Caki2 (cell line): ENCODE measurements at regions not wholly inside any gene's neighbourhood (a gene's known extent, or its start where the extent isn't known, plus 50 kb on each side); places are given as distances from the start of the nearest gene placed in this dataset.
"Not testable (repeated sequence)": the region's sequence is repeated elsewhere in the genome, so short reads cannot be mapped to it uniquely, and the experiment has no call there.

ENCODE experiments used
- DNase-seq: peaks from one replicate; pipeline ENCODE4 v3.0.0-alpha.2; 2015; ENCODE audit warnings: low read depth
- in situ Hi-C: cut with HindIII; loops from 2 replicates; pipeline ENCODE4 v1.10.0; 2016; ENCODE audit warnings: low sequenced_read_pairs, low pct_unique_long_range_greater_than_20kb, mixed read lengths

- DNase-seq: no peak
- in situ Hi-C loops: no loop called here
Observed at GRCh38 chr17:70934835-70935234, 765.5 kb downstream of the KCNJ2 start.

- no peak for DNase-seq
- in situ Hi-C loops: no loop called here
Observed at GRCh38 chr17:70936724-70937123, 767.4 kb downstream of the KCNJ2 start.

- in situ Hi-C loops: no loop called here
- DNase-seq: no peak
Observed at GRCh38 chr17:70938336-70938735, 769.0 kb downstream of the KCNJ2 start.

GRCh38 chr17:70945386-70945785, 776.1 kb downstream of the KCNJ2 start:
- no peak for DNase-seq
- in situ Hi-C loops: no loop called here

GRCh38 chr17:70947215-70947614, 777.9 kb downstream of the KCNJ2 start:
- DNase-seq: no peak
- in situ Hi-C loops: no loop called here

GRCh38 chr17:70947636-70948565, 778.6 kb downstream of the KCNJ2 start:
- no peak for DNase-seq
- in situ Hi-C loops: no loop called here

- DNase-seq, in situ Hi-C loops: not testable (repeated sequence)
Observed at GRCh38 chr17:70953140-70953539, 783.8 kb downstream of the KCNJ2 start.

- DNase-seq: no peak
- in situ Hi-C loops: no loop called here
Observed at GRCh38 chr17:70955441-70955840, 786.1 kb downstream of the KCNJ2 start.

GRCh38 chr17:70956726-70957125, 787.4 kb downstream of the KCNJ2 start:
- DNase-seq: no peak
- in situ Hi-C loops: no loop called here

- in situ Hi-C loops: no loop called here
- no peak for DNase-seq
Observed at GRCh38 chr17:70961341-70961740, 792.0 kb downstream of the KCNJ2 start.

GRCh38 chr17:70968302-70968701, 799.0 kb downstream of the KCNJ2 start:
- in situ Hi-C loops: no loop called here

GRCh38 chr17:70969521-70970034, 800.2 kb downstream of the KCNJ2 start:
- in situ Hi-C loops: no loop called here

More at GRCh38 chr17:70968302-70968701, 799.0 kb downstream of the KCNJ2 start:
- DNase-seq: no peak

GRCh38 chr17:70976447-70976846, 807.1 kb downstream of the KCNJ2 start:
- DNase-seq: no peak
- in situ Hi-C loops: no loop called here

More at GRCh38 chr17:70969521-70970034, 800.2 kb downstream of the KCNJ2 start:
- no peak for DNase-seq

GRCh38 chr17:70984873-70985272, 815.5 kb downstream of the KCNJ2 start:
- in situ Hi-C loops: no loop called here
- DNase-seq: no peak

GRCh38 chr17:70987867-70988340, 818.6 kb downstream of the KCNJ2 start:
- DNase-seq: no peak
- in situ Hi-C loops: no loop called here

- in situ Hi-C loops: no loop called here
- DNase-seq: no peak
Observed at GRCh38 chr17:70988622-70989021, 819.3 kb downstream of the KCNJ2 start.

GRCh38 chr17:70989280-70989679, 819.9 kb downstream of the KCNJ2 start:
- DNase-seq: no peak
- in situ Hi-C loops: no loop called here

- DNase-seq: no peak
- in situ Hi-C loops: no loop called here
Observed at GRCh38 chr17:70994194-70994593, 824.9 kb downstream of the KCNJ2 start.

GRCh38 chr17:70995997-70996396, 826.7 kb downstream of the KCNJ2 start:
- no peak for DNase-seq
- in situ Hi-C loops: no loop called here

GRCh38 chr17:71003736-71004135, 834.4 kb downstream of the KCNJ2 start:
- DNase-seq: no peak
- in situ Hi-C loops: no loop called here
